GM12878 (cell line): ENCODE measurements at regions not wholly inside any gene's neighbourhood (a gene's known extent, or its start where the extent isn't known, plus 50 kb on each side); places are given as distances from the start of the nearest gene placed in this dataset.

Source experiments
- ATAC-seq: fragments of 200-7000 bp; cut with Tn5 transposase; 3 replicates; pipeline ENCODE4 v1.9.1; 2020; ENCODE audit warnings: mild to moderate bottlenecking, moderate library complexity
- BruUV-seq: library from RNA; stranded (reverse); fragments of 400-500 nt; replicated peaks from 2 replicates; lab custom pipeline; 2021; lab: Mats Ljungman, UMichigan
- CTCF ChIA-PET: fragments of 300-600 bp; sonication (Branson Sonifier 250); formaldehyde crosslinking; extraction: SDS; loops from one replicate; lab custom pipeline; 2021; ENCODE audit warnings: inconsistent platforms; lab: Yijun Ruan, JAX
- POLR2A ChIA-PET: fragments of 350-600 bp; formaldehyde crosslinking; extraction: SDS; loops from one replicate; lab custom pipeline; 2021; ENCODE audit warnings: inconsistent platforms; lab: Charles Lee
- RAD21 ChIA-PET: fragments of 300-600 bp; sonication (Branson Sonifier 250); formaldehyde crosslinking; loops from one replicate; lab custom pipeline; 2023; ENCODE audit warnings: antibody characterized with exemption; ENCODE audit not compliant: unreplicated experiment; lab: Charles Lee
- SMC1A ChIA-PET: fragments of 300-600 bp; sonication (Branson Sonifier 250); formaldehyde crosslinking; loops from one replicate; lab custom pipeline; 2023; ENCODE audit not compliant: unreplicated experiment, uncharacterized antibody; lab: Charles Lee
- DNase-seq: peaks from one replicate; pipeline ENCODE4 v3.0.0-alpha.2; 2011; ENCODE audit warnings: low read depth, low spot score
- FAIRE-seq: peaks from 3 replicates; lab custom pipeline; 2011; peaks lifted over from hg19 to GRCh38; lab: Jason Lieb, UNC
- H2AFZ ChIP-seq: 2 replicates; pipeline ENCODE4 v1.6.0; 2011; ENCODE audit warnings: low read depth, low read length, control low read depth; ENCODE audit not compliant: control insufficient read depth
- H3K27ac ChIP-seq: 2 replicates; pipeline ENCODE4 v1.5.1; 2011; ENCODE audit warnings: control low read depth; ENCODE audit not compliant: control insufficient read depth, insufficient read depth
- H3K27me3 ChIP-seq, 2 experiments: replicated peaks in 1 of 2; 2 replicates each; pipeline versions ENCODE4 v1.6.0 to v1.6.1; 2011; ENCODE audit warnings: low read length in 1 of 2; ENCODE audit not compliant: control insufficient read depth in 2 of 2, insufficient read depth in 2 of 2
- H3K36me3 ChIP-seq, 2 experiments: 2 replicates each; pipeline ENCODE4 v1.5.1; 2011; ENCODE audit warnings: low read length in 1 of 2; ENCODE audit not compliant: control insufficient read depth in 2 of 2, insufficient read depth in 2 of 2
- H3K4me1 ChIP-seq: 2 replicates; pipeline ENCODE4 v1.6.1; 2011; ENCODE audit warnings: mild to moderate bottlenecking, low read length, moderate library complexity, mixed read lengths; ENCODE audit not compliant: control insufficient read depth, insufficient read depth
- H3K4me2 ChIP-seq: 2 replicates; pipeline ENCODE4 v1.6.0; 2011; ENCODE audit warnings: control low read depth; ENCODE audit not compliant: control insufficient read depth, insufficient read depth
- H3K4me3 ChIP-seq: fragments of 200-600 bp; sonication (generic); 2 replicates; pipeline ENCODE4 v1.5.1; 2016
- H3K79me2 ChIP-seq: 2 replicates; pipeline ENCODE4 v1.6.0; 2011; ENCODE audit warnings: low read length; ENCODE audit not compliant: control insufficient read depth, insufficient read depth
- H3K9ac ChIP-seq: 2 replicates; pipeline ENCODE4 v1.8.0; 2011; ENCODE audit warnings: low read length, control low read depth, mixed read lengths; ENCODE audit not compliant: control insufficient read depth, insufficient read depth
- H3K9me3 ChIP-seq: replicated peaks from 3 replicates; pipeline ENCODE4 v1.5.1; 2011; ENCODE audit warnings: mild to moderate bottlenecking, low read length; ENCODE audit not compliant: control insufficient read depth, insufficient read depth
- H4K20me1 ChIP-seq: 2 replicates; pipeline ENCODE4 v1.6.0; 2011; ENCODE audit not compliant: control insufficient read depth, insufficient read depth
- CREM ChIP-seq: IDR thresholded peaks from 2 replicates; pipeline ENCODE4 v1.6.1; 2014; ENCODE audit warnings: antibody characterized with exemption, low read depth
- HSF1 ChIP-seq: fragments of 150-350 bp; IDR thresholded peaks from 2 replicates; pipeline ENCODE4 v1.6.1; 2014; ENCODE audit warnings: mild to moderate bottlenecking, low read depth, low read length
- IKZF2 ChIP-seq, 2 experiments: fragments of 450-650 bp; IDR thresholded peaks; 2 replicates each; pipeline ENCODE4 v1.6.1; 2017; ENCODE audit warnings: mild to moderate bottlenecking in 2 of 2, moderate library complexity in 2 of 2
- JUNB ChIP-seq: IDR thresholded peaks from 2 replicates; pipeline ENCODE4 v1.6.1; 2016; ENCODE audit warnings: antibody characterized with exemption, mild to moderate bottlenecking
- KDM1A ChIP-seq: fragments of 200-600 bp; sonication (generic); IDR thresholded peaks from 2 replicates; pipeline ENCODE4 v1.6.1; 2016; ENCODE audit warnings: borderline replicate concordance
- MTA2 ChIP-seq: fragments of 450-650 bp; IDR thresholded peaks from 2 replicates; pipeline ENCODE4 v1.6.1; 2016; ENCODE audit warnings: low read depth, mild to moderate bottlenecking, moderate library complexity
- MYC ChIP-seq: IDR thresholded peaks from 2 replicates; pipeline ENCODE4 v1.6.1; 2011; ENCODE audit warnings: mild to moderate bottlenecking, low read length, moderate library complexity, inconsistent platforms; ENCODE audit not compliant: insufficient read depth, insufficient replicate concordance, insufficient read length, severe bottlenecking
- NFXL1 ChIP-seq: fragments of 450-650 bp; IDR thresholded peaks from 2 replicates; pipeline ENCODE4 v1.6.1; 2017; ENCODE audit warnings: antibody characterized with exemption, mild to moderate bottlenecking, borderline replicate concordance
- NR2C1 ChIP-seq: fragments of 450-650 bp; IDR thresholded peaks from 2 replicates; pipeline ENCODE4 v1.6.1; 2017; ENCODE audit warnings: antibody characterized with exemption, mild to moderate bottlenecking, moderate library complexity
- RFX5 ChIP-seq: IDR thresholded peaks from 2 replicates; pipeline ENCODE4 v1.6.1; 2011; ENCODE audit warnings: low read depth, low read length, improper control_type of control experiment
- SREBF2 ChIP-seq: IDR thresholded peaks from 2 replicates; pipeline ENCODE4 v1.6.1; 2012; ENCODE audit warnings: mild to moderate bottlenecking, low read length
- TBL1XR1 ChIP-seq: IDR thresholded peaks from 2 replicates; pipeline ENCODE4 v1.6.1; 2012; ENCODE audit warnings: low read depth, low read length, improper control_type of control experiment
- YBX1 ChIP-seq: fragments of 450-650 bp; IDR thresholded peaks from 2 replicates; pipeline ENCODE4 v1.6.1; 2016; ENCODE audit warnings: antibody characterized with exemption
- ZBTB4 ChIP-seq: fragments of 450-650 bp; formaldehyde crosslinking; IDR thresholded peaks from 2 replicates; pipeline ENCODE4 v1.4.0; 2022; ENCODE audit warnings: mild to moderate bottlenecking, moderate library complexity
- ZNF274 ChIP-seq: IDR thresholded peaks from one replicate; pipeline ENCODE4 v1.8.0; 2011; ENCODE audit not compliant: insufficient read length, insufficient read depth
- WGBS: methylation state at CpG from one replicate; pipeline ENCODE4 v1.1.6; 2016; ENCODE audit warnings: low lambda C conversion rate; ENCODE audit not compliant: insufficient replicate concordance, insufficient coverage; ENCODE audit errors: missing lambda C conversion rate; 5-methylcytosine and 5-hydroxymethylcytosine counted together
- in situ Hi-C: fragments of 300-500 bp; cut with MboI; formaldehyde crosslinking; loops from 9 replicates; pipeline ENCODE4 v1.14.3; 2018; ENCODE audit warnings: mixed read lengths
- intact Hi-C: fragments of 100-400 bp; cut with micrococcal nuclease; formaldehyde crosslinking; loops from one replicate; pipeline ENCODE4 v1.14.2; 2022; ENCODE audit not compliant: unreplicated experiment

DNA sequence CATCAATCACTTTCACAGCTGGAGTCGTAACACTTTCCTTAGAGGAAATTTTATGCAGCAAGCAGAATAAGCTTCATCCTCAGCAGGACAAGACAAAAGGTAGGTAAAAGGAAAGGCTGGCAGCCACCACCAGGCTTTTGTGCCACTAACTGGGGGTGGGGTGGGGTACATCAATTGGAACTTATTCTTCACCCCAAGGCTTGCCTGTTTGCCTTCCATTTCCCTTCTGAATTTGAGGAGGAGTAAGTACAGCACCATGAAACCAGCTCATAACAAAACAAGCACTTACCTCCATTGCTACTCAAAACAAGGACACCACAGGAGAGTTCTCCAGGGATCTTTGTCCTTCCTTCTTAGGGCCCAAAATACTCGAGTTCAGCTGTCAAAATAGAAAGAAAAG is 296.8 kb downstream of the ARRDC4 start:
- Histone ChIP-seq H3K9me3 (no peaks in the 10 kb centered on the region), H3K9ac (no peak overlapping the region), H2AFZ (no peak overlapping the region), H3K27ac (no peak overlapping the region), H3K36me3 (no peaks in the 10 kb centered on the region), H3K4me1 (no peaks in the 10 kb centered on the region), H3K4me2 (no peak overlapping the region), H4K20me1 (no peaks in the 10 kb centered on the region), H3K79me2 (no peaks in the 10 kb centered on the region), H3K27me3 (no peaks in the 10 kb centered on the region), H3K4me3 (no peak overlapping the region)
- ChIA-PET RAD21 (no interaction called here), CTCF (no interaction called here), SMC1A (no interaction called here), POLR2A (no interaction called here)
- ATAC-seq, result no peak
- no peak for TF ChIP-seq SREBF2
- no peak for DNase-seq
- in situ Hi-C loops, result no loop called here
- intact Hi-C loops, result no loop called here
- FAIRE-seq, result no peak
- 3% methylated on average over 2 of the region's 2 CpGs for WGBS
- BruUV-seq, result no TSS peak

DNA sequence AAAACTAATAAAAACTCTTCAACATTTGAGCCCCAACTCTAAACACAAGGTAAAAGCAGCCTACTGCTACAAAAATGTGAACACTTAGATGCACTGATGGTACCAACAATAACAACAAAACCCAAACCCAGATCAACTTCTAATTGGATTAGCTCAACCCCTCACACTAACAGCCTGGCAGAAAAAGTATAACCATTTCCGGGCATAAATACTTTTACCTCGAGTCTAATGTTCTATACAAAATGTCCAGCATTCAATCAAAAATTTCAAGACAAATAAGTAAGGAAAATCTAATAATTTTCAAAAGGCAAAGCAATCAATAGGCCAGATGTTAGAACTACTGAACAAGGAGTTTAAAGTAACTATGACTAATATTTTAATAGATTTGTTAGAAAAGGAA is 303.3 kb downstream of the ARRDC4 start:
- H3K27me3 ChIP-seq, result no peaks in the 10 kb centered on the region
- POLR2A ChIA-PET, result no interaction called here
- RAD21 ChIA-PET, result no interaction called here
- no peaks in the 10 kb centered on the region for H3K79me2 ChIP-seq
- ATAC-seq (no peak), DNase-seq (no peak), FAIRE-seq (no peak)
- SMC1A ChIA-PET, result no interaction called here
- no TSS peak for BruUV-seq
- no peak overlapping the region for H3K27ac ChIP-seq
- H3K4me2 ChIP-seq, result no peak overlapping the region
- intact Hi-C loops (no loop called here), in situ Hi-C loops (no loop called here)
- WGBS, result 16% methylated on average over 2 of the region's 2 CpGs
- CTCF ChIA-PET, result no interaction called here
- no peak overlapping the region for H2AFZ ChIP-seq
- no peak overlapping the region for H3K9ac ChIP-seq
- H3K4me3 ChIP-seq, result no peak overlapping the region
- H4K20me1 ChIP-seq, result no peaks in the 10 kb centered on the region
- H3K9me3 ChIP-seq, result no peaks in the 10 kb centered on the region
- H3K4me1 ChIP-seq, result no peaks in the 10 kb centered on the region
- H3K36me3 ChIP-seq, result no peaks in the 10 kb centered on the region
- TF ChIP-seq KDM1A, result no peak
- no peak for TF ChIP-seq CREM
- no peak for TF ChIP-seq NFXL1
- no peak for TF ChIP-seq ZNF274
- no peak for TF ChIP-seq TBL1XR1
- no peak for TF ChIP-seq YBX1
- TF ChIP-seq IKZF2 (IDR thresholded peaks at IDR 0.05), result no peak
- TF ChIP-seq MTA2, result no peak
- TF ChIP-seq ZBTB4 (CRISPR knock-in tag), result no peak
- no peak for TF ChIP-seq JUNB
- TF ChIP-seq HSF1, result no peak
- no peak for TF ChIP-seq RFX5
- no peak for TF ChIP-seq MYC
- no peak for TF ChIP-seq NR2C1
